ENCODE measurements at regions not wholly inside any gene's neighbourhood (a gene's known extent, or its start where the extent isn't known, plus 50 kb on each side); places are given as distances from the start of the nearest gene placed in this dataset.
A peak's percentile ranks its signal among the peaks of the same experiment; 100 is the strongest.

- H3K27me3 Mint-ChIP-seq (ENCODE audit: low read depth) = no peaks in the 10 kb centered on the region
- DNase-seq (ENCODE audit: low spot score in 2 of 2, unreplicated experiment in 2 of 2) = no peak
- H3K27ac Mint-ChIP-seq = no peak overlapping the region
- peaks cover 21% of the 10 kb centered on the region for H3K4me1 Mint-ChIP-seq
- no peak for TF ChIP-seq CTCF (IDR thresholded peaks at IDR 0.05; ENCODE audit: unreplicated experiment)
- H3K9me3 Mint-ChIP-seq = no peaks in the 10 kb centered on the region
- H3K4me3 Mint-ChIP-seq = no peak overlapping the region
- H3K36me3 Mint-ChIP-seq = no peaks in the 10 kb centered on the region
Measured at GRCh38 chr6:16001158-16001557, 127.7 kb upstream of the MYLIP start.

- no peaks in the 10 kb centered on the region for H3K9me3 Mint-ChIP-seq
- H3K36me3 Mint-ChIP-seq = no peaks in the 10 kb centered on the region
- TF ChIP-seq CTCF (IDR thresholded peaks at IDR 0.05; ENCODE audit: unreplicated experiment) = no peak
- DNase-seq (ENCODE audit: low spot score in 2 of 2, unreplicated experiment in 2 of 2) = no peak
- H3K4me3 Mint-ChIP-seq = no peak overlapping the region
- no peak overlapping the region for H3K27ac Mint-ChIP-seq
- H3K4me1 Mint-ChIP-seq = peaks cover 33% of the 10 kb centered on the region
- no peaks in the 10 kb centered on the region for H3K27me3 Mint-ChIP-seq (ENCODE audit: low read depth)
Measured at GRCh38 chr6:15999201-15999600, 129.7 kb upstream of the MYLIP start.

GRCh38 chr6:15997586-15998388 lies 131.1 kb upstream of the MYLIP start:
- no peaks in the 10 kb centered on the region for H3K27me3 Mint-ChIP-seq (ENCODE audit: low read depth)

GRCh38 chr6:15996030-15996429 lies 132.9 kb upstream of the MYLIP start:
- no peak overlapping the region for H3K27ac Mint-ChIP-seq
- no peak for TF ChIP-seq CTCF (IDR thresholded peaks at IDR 0.05; ENCODE audit: unreplicated experiment)
- H3K36me3 Mint-ChIP-seq = no peaks in the 10 kb centered on the region
- no peak for DNase-seq (ENCODE audit: low spot score in 2 of 2, unreplicated experiment in 2 of 2)
- H3K4me3 Mint-ChIP-seq = no peak overlapping the region
- peaks cover 38% of the 10 kb centered on the region for H3K4me1 Mint-ChIP-seq
- peaks cover 5% of the 10 kb centered on the region for H3K9me3 Mint-ChIP-seq
- H3K27me3 Mint-ChIP-seq (ENCODE audit: low read depth) = no peaks in the 10 kb centered on the region

More at GRCh38 chr6:15997586-15998388, 131.1 kb upstream of the MYLIP start:
- no peak for DNase-seq (ENCODE audit: low spot score in 2 of 2, unreplicated experiment in 2 of 2)
- H3K9me3 Mint-ChIP-seq = no peaks in the 10 kb centered on the region
- no peaks in the 10 kb centered on the region for H3K36me3 Mint-ChIP-seq
- TF ChIP-seq CTCF (IDR thresholded peaks at IDR 0.05; ENCODE audit: unreplicated experiment) = no peak
- no peak overlapping the region for H3K4me3 Mint-ChIP-seq
- H3K27ac Mint-ChIP-seq = no peak overlapping the region
- peaks cover 38% of the 10 kb centered on the region for H3K4me1 Mint-ChIP-seq

GRCh38 chr6:15995493-15995892 lies 133.4 kb upstream of the MYLIP start:
- Mint-ChIP-seq H3K4me1 (peaks cover 38% of the 10 kb centered on the region), H3K36me3 (no peaks in the 10 kb centered on the region), H3K27me3 (ENCODE audit: low read depth) (no peaks in the 10 kb centered on the region), H3K9me3 (peaks cover 5% of the 10 kb centered on the region), H3K27ac (peak overlapping the region; percentile 33), H3K4me3 (no peak overlapping the region)
- TF ChIP-seq CTCF (IDR thresholded peaks at IDR 0.05; ENCODE audit: unreplicated experiment) = no peak
- DNase-seq (ENCODE audit: low spot score in 2 of 2, unreplicated experiment in 2 of 2) = no peak
